Neural cell (in vitro differentiated cells): ENCODE measurements at regions not wholly inside any gene's neighbourhood (a gene's known extent, or its start where the extent isn't known, plus 50 kb on each side); places are given as distances from the start of the nearest gene placed in this dataset.
"Not testable (repeated sequence)": the region's sequence is repeated elsewhere in the genome, so short reads cannot be mapped to it uniquely, and the experiment has no call there.

Source experiments
- EZH2 ChIP-seq: fragments of 200-600, 300-800 bp; shearing (Covaris generic), sonication (generic); IDR thresholded peaks from 2 replicates; pipeline ENCODE4 v1.6.1; 2014; ENCODE audit warnings: antibody characterized with exemption, low read length, borderline replicate concordance, mild to moderate bottlenecking; ENCODE audit not compliant: insufficient read depth, poor library complexity, severe bottlenecking
- POLR2AphosphoS5 ChIP-seq: IDR thresholded peaks from 2 replicates; pipeline ENCODE4 v1.6.1; 2012
- SMC3 ChIP-seq: fragments of 450-650 bp; conservative IDR thresholded peaks from 2 replicates; pipeline ENCODE4 v1.6.1; 2014; ENCODE audit warnings: antibody characterized with exemption, mild to moderate bottlenecking, moderate library complexity; ENCODE audit not compliant: poor library complexity
- TAF1 ChIP-seq: IDR thresholded peaks from 2 replicates; pipeline ENCODE4 v1.6.1; 2012; ENCODE audit warnings: low read depth
- TF ChIP-seq, protein P1 (sequence below): fragments of 450-650 bp; IDR thresholded peaks from 2 replicates; pipeline ENCODE4 v1.5.1; 2014; ENCODE audit warnings: antibody characterized with exemption, mild to moderate bottlenecking, moderate library complexity; ENCODE audit not compliant: poor library complexity, severe bottlenecking
- TF ChIP-seq, protein P2 (sequence below): IDR thresholded peaks from 2 replicates; pipeline ENCODE4 v1.6.1; 2012; ENCODE audit warnings: borderline replicate concordance

DNA sequence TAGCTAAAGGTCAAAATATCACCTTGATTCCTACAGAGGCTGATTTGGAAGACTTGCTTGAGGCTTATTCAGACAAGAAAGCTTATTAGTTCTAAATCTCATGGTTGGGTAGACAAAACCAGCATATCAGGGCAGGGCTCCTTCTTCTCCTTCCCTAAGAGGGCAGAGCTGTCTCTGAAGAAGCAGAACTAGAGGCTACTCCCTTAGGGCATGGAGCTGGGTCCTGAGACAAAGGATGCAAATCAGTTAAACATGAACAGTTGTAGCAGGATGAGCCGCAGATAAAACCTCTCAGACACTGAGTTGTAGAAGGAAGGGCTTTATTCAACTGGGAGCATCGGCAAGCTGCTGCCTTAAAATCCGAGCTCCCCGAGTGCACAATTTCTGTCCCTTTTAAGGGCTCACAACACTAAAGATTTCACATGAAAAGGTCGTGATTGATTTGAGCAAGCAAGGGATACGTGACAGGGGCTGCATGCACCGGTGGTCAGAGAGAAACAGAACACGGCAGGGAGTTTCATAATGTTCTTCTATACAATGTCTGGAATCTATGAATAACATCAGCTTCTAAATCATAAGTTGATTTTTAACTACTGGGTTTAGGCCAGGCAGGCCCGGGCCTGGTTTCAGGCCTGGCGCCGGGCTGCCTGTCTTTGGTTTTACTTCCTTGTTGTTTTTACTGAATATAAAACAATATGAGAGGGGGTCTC, 508.2 kb downstream of the DOK5 start:
- TF ChIP-seq, protein P1, sequence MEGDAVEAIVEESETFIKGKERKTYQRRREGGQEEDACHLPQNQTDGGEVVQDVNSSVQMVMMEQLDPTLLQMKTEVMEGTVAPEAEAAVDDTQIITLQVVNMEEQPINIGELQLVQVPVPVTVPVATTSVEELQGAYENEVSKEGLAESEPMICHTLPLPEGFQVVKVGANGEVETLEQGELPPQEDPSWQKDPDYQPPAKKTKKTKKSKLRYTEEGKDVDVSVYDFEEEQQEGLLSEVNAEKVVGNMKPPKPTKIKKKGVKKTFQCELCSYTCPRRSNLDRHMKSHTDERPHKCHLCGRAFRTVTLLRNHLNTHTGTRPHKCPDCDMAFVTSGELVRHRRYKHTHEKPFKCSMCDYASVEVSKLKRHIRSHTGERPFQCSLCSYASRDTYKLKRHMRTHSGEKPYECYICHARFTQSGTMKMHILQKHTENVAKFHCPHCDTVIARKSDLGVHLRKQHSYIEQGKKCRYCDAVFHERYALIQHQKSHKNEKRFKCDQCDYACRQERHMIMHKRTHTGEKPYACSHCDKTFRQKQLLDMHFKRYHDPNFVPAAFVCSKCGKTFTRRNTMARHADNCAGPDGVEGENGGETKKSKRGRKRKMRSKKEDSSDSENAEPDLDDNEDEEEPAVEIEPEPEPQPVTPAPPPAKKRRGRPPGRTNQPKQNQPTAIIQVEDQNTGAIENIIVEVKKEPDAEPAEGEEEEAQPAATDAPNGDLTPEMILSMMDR, result not testable (repeated sequence)
- not testable (repeated sequence) for TF ChIP-seq EZH2, SMC3, TAF1, POLR2AphosphoS5
- TF ChIP-seq, protein P2, sequence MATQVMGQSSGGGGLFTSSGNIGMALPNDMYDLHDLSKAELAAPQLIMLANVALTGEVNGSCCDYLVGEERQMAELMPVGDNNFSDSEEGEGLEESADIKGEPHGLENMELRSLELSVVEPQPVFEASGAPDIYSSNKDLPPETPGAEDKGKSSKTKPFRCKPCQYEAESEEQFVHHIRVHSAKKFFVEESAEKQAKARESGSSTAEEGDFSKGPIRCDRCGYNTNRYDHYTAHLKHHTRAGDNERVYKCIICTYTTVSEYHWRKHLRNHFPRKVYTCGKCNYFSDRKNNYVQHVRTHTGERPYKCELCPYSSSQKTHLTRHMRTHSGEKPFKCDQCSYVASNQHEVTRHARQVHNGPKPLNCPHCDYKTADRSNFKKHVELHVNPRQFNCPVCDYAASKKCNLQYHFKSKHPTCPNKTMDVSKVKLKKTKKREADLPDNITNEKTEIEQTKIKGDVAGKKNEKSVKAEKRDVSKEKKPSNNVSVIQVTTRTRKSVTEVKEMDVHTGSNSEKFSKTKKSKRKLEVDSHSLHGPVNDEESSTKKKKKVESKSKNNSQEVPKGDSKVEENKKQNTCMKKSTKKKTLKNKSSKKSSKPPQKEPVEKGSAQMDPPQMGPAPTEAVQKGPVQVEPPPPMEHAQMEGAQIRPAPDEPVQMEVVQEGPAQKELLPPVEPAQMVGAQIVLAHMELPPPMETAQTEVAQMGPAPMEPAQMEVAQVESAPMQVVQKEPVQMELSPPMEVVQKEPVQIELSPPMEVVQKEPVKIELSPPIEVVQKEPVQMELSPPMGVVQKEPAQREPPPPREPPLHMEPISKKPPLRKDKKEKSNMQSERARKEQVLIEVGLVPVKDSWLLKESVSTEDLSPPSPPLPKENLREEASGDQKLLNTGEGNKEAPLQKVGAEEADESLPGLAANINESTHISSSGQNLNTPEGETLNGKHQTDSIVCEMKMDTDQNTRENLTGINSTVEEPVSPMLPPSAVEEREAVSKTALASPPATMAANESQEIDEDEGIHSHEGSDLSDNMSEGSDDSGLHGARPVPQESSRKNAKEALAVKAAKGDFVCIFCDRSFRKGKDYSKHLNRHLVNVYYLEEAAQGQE, result not testable (repeated sequence)
